ENCODE measurements at regions not wholly inside any gene's neighbourhood (a gene's known extent, or its start where the extent isn't known, plus 50 kb on each side); places are given as distances from the start of the nearest gene placed in this dataset.

- no peaks in the 10 kb centered on the region for H3K36me3 ChIP-seq
- no peaks in the 10 kb centered on the region for H3K4me1 ChIP-seq
- peaks cover 0 to 10% (median 0%) of the 10 kb centered on the region in 9 donors for H3K27me3 ChIP-seq
- DNase-seq (no peak), ATAC-seq (no peak)
- peaks cover 0 to 9% (median 0%) of the 10 kb centered on the region in 12 donors for H3K9me3 ChIP-seq
- WGBS, 4 donors = 84 to 90% (median 89%) methylated on average over 19 to 22 of the region's 22 CpGs
- no peak for TF ChIP-seq POLR2A (IDR thresholded peaks at IDR 0.05)
- no peak overlapping the region for H3K27ac ChIP-seq
- intact Hi-C loops (cut with DNase I) = no loop called here
- H3K4me3 ChIP-seq = no peak overlapping the region
Measured at GRCh38 chr2:11067221-11068078, 87.8 kb upstream of the SLC66A3 start.

GRCh38 chr2:11068079-11068741, 87.1 kb upstream of the SLC66A3 start:
- H3K27ac ChIP-seq = no peak overlapping the region
- no peaks in the 10 kb centered on the region for H3K36me3 ChIP-seq

GRCh38 chr2:11068856-11069526, 86.3 kb upstream of the SLC66A3 start:
- intact Hi-C loops (cut with DNase I) = no loop called here

More at GRCh38 chr2:11068079-11068741, 87.1 kb upstream of the SLC66A3 start:
- ATAC-seq = no peak
- intact Hi-C loops (cut with DNase I) = no loop called here
- peaks cover 0 to 2% (median 0%) of the 10 kb centered on the region in 12 donors for H3K9me3 ChIP-seq
- no peaks in the 10 kb centered on the region for H3K4me1 ChIP-seq
- no peak overlapping the region for H3K4me3 ChIP-seq
- no peak for DNase-seq
- 83 to 87% (median 84%) methylated on average over 11 of the region's 11 CpGs for WGBS, 4 donors
- TF ChIP-seq CTCF (IDR thresholded peaks at IDR 0.05) (no peak), POLR2A (IDR thresholded peaks at IDR 0.05) (no peak)
- H3K27me3 ChIP-seq = peaks cover 0 to 10% (median 0%) of the 10 kb centered on the region in 9 donors

More at GRCh38 chr2:11068856-11069526, 86.3 kb upstream of the SLC66A3 start:
- DNase-seq (no peak), ATAC-seq (no peak)
- H3K27ac ChIP-seq = no peak overlapping the region
- no peak for TF ChIP-seq CTCF (IDR thresholded peaks at IDR 0.05)
- TF ChIP-seq POLR2A (IDR thresholded peaks at IDR 0.05) = no peak
- no peaks in the 10 kb centered on the region for H3K9me3 ChIP-seq
- WGBS, 4 donors = 88 to 91% (median 90%) methylated on average over 12 to 13 of the region's 13 CpGs
- no peak overlapping the region for H3K4me3 ChIP-seq
- H3K4me1 ChIP-seq = no peaks in the 10 kb centered on the region
- no peaks in the 10 kb centered on the region for H3K36me3 ChIP-seq
- peaks cover 0 to 11% (median 0%) of the 10 kb centered on the region in 9 donors for H3K27me3 ChIP-seq

All from heart left ventricle (tissue), 16 donors.